Upper lobe of right lung (tissue), 1 donor: ENCODE measurements at regions not wholly inside any gene's neighbourhood (a gene's known extent, or its start where the extent isn't known, plus 50 kb on each side); places are given as distances from the start of the nearest gene placed in this dataset.
A peak's percentile ranks its signal among the peaks of the same experiment; 100 is the strongest.

Source experiments
- ATAC-seq: fragments of 200-7000 bp; cut with Tn5 transposase; one replicate; pipeline ENCODE4 v1.9.1; 2020; ENCODE audit warnings: mild to moderate bottlenecking, moderate library complexity
- DNase-seq: peaks from one replicate; pipeline ENCODE4 v3.0.0-alpha.2; 2020
- H3K27ac ChIP-seq: fragments of 200-600 bp; one replicate; pipeline ENCODE4 v1.8.0; 2022
- H3K27me3 ChIP-seq: fragments of 200-600 bp; one replicate; pipeline ENCODE4 v1.8.0; 2022; ENCODE audit warnings: mild to moderate bottlenecking
- H3K36me3 ChIP-seq: fragments of 200-600 bp; one replicate; pipeline ENCODE4 v1.8.0; 2022
- H3K4me1 ChIP-seq: fragments of 200-600 bp; one replicate; pipeline ENCODE4 v1.8.0; 2022
- H3K4me3 ChIP-seq: fragments of 200-600 bp; one replicate; pipeline ENCODE4 v1.8.0; 2022; ENCODE audit warnings: mild to moderate bottlenecking
- H3K9me3 ChIP-seq: fragments of 200-600 bp; one replicate; pipeline ENCODE4 v1.8.0; 2022
- intact Hi-C: fragments of 100-400 bp; cut with DNase I; formaldehyde crosslinking; loops from one replicate; pipeline ENCODE4 v1.11.0; 2022
- TF ChIP-seq, protein P1 (sequence below): fragments of 200-600 bp; IDR thresholded peaks from one replicate; pipeline ENCODE4 v1.8.0; 2022; ENCODE audit warnings: antibody characterized with exemption
- donor health status: DM: no; HTN: yes; CAD: no; lungs with severe emphysema.

- ATAC-seq (no peak), DNase-seq (no peak)
- H3K27me3 ChIP-seq, result no peaks in the 10 kb centered on the region
- no peaks in the 10 kb centered on the region for H3K4me1 ChIP-seq
- intact Hi-C loops, result no loop called here
- no peak overlapping the region for H3K4me3 ChIP-seq
- H3K9me3 ChIP-seq, result no peaks in the 10 kb centered on the region
- H3K27ac ChIP-seq, result no peak overlapping the region
- no peaks in the 10 kb centered on the region for H3K36me3 ChIP-seq
- TF ChIP-seq, protein P1, sequence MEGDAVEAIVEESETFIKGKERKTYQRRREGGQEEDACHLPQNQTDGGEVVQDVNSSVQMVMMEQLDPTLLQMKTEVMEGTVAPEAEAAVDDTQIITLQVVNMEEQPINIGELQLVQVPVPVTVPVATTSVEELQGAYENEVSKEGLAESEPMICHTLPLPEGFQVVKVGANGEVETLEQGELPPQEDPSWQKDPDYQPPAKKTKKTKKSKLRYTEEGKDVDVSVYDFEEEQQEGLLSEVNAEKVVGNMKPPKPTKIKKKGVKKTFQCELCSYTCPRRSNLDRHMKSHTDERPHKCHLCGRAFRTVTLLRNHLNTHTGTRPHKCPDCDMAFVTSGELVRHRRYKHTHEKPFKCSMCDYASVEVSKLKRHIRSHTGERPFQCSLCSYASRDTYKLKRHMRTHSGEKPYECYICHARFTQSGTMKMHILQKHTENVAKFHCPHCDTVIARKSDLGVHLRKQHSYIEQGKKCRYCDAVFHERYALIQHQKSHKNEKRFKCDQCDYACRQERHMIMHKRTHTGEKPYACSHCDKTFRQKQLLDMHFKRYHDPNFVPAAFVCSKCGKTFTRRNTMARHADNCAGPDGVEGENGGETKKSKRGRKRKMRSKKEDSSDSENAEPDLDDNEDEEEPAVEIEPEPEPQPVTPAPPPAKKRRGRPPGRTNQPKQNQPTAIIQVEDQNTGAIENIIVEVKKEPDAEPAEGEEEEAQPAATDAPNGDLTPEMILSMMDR, result no peak
These were observed 274.7 kb downstream of the NEDD1 start for GRCh38 chr12:97181571-97182265.

DNA sequence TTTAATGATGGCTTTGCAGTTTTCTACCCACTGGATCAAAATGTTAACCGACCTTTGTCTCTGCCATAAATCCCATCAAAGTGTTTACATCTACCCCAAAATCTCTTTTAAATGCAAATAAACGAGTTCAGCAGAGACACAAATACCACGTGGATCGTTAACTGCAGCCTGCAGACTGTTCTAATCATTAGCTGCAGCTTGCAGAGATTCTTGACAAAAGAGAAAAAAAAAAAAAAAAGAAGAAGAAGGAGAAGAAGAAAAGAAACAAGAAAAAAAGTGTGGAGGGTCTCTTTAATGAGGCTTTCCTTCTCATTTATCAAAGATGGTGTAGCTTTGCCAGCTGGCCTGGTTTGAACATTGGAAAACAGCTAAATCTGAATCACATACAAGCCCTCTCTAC, 275.7 kb downstream of the NEDD1 start:
- TF ChIP-seq, protein P1, result no peak
- Histone ChIP-seq H3K4me3 (no peak overlapping the region), H3K27me3 (no peaks in the 10 kb centered on the region), H3K4me1 (no peaks in the 10 kb centered on the region), H3K27ac (no peak overlapping the region), H3K36me3 (no peaks in the 10 kb centered on the region), H3K9me3 (no peaks in the 10 kb centered on the region)
- DNase-seq (no peak), ATAC-seq (no peak)
- intact Hi-C loops, result no loop called here

DNA sequence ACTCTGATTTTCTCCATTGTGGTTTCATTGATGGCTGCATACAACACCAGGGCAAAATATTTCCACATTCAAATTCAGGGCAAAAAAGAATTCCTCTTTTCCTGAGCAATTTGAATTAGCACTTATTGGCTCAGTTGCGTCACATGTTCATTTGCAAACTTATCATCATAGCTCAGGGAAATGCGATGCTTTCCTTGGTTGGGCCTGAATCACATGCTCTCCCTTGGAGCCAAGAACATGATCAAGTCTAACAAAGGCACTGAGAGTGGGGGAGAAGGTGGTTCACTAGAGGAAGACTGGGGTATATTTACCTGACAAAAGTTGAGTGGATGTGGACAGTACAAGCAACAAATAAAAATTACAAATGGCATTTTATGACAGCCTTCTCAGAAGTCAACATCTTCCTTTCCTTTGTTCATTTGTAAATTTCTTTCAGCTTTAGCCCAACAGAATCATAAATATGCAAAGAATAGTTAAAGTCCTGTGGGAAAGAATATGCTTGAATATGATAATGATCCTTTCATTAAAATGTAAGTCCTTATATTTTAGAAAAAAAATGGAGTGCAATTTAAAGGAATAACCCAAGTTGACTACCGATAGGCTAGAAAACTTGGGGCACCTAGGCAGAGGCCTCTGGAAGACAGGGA, 277.2 kb downstream of the NEDD1 start:
- Histone ChIP-seq H3K36me3 (no peaks in the 10 kb centered on the region), H3K27ac (no peak overlapping the region), H3K27me3 (no peaks in the 10 kb centered on the region), H3K4me1 (no peaks in the 10 kb centered on the region), H3K9me3 (no peaks in the 10 kb centered on the region), H3K4me3 (no peak overlapping the region)
- no peak for DNase-seq
- ATAC-seq, result no peak
- intact Hi-C loops, result no loop called here
- TF ChIP-seq, protein P1, result no peak

- Histone ChIP-seq H3K4me3 (no peak overlapping the region), H3K9me3 (no peaks in the 10 kb centered on the region), H3K27me3 (no peaks in the 10 kb centered on the region), H3K27ac (no peak overlapping the region), H3K4me1 (no peaks in the 10 kb centered on the region), H3K36me3 (no peaks in the 10 kb centered on the region)
- no peak for ATAC-seq
- intact Hi-C loops, result no loop called here
- TF ChIP-seq, protein P1, result no peak
- no peak for DNase-seq
These were observed 277.0 kb upstream of the RMST start for GRCh38 chr12:97185567-97185966.

GRCh38 chr12:97194546-97194945, 268.1 kb upstream of the RMST start:
- no peak overlapping the region for H3K27ac ChIP-seq
- H3K36me3 ChIP-seq, result no peaks in the 10 kb centered on the region
- no peak overlapping the region for H3K4me3 ChIP-seq
- no peak for DNase-seq
- H3K9me3 ChIP-seq, result no peaks in the 10 kb centered on the region
- TF ChIP-seq, protein P1, result no peak
- H3K4me1 ChIP-seq, result no peaks in the 10 kb centered on the region
- ATAC-seq, result peak; percentile 16
- intact Hi-C loops, result no loop called here
- H3K27me3 ChIP-seq, result no peaks in the 10 kb centered on the region
